Gastrocnemius medialis (tissue), 4 donors: ENCODE measurements at regions not wholly inside any gene's neighbourhood (a gene's known extent, or its start where the extent isn't known, plus 50 kb on each side); places are given as distances from the start of the nearest gene placed in this dataset.
A peak's percentile ranks its signal among the peaks of the same experiment; 100 is the strongest.

ENCODE experiments used
- ATAC-seq, 2 donors: fragments of 150-250 bp; one replicate each; pipeline ENCODE4 v1.9.1; 2016
- DNase-seq, 2 donors: peaks; one replicate each; pipeline ENCODE4 v3.0.0-alpha.2; 2019
- H3K27ac ChIP-seq, 4 donors: fragments of 200-600 bp; sonication (generic); 1 replicate in 1 of 4; 2 replicates in 3 of 4; pipeline ENCODE4 v1.5.1; 2016 to 2018; ENCODE audit warnings: mild to moderate bottlenecking in 2 of 4, moderate library complexity in 1 of 4
- H3K27me3 ChIP-seq, 3 donors: fragments of 200-600 bp; sonication (generic) in 2 of 3; 1 replicate in 1 of 3; 2 replicates in 2 of 3; pipeline versions ENCODE4 v1.5.1 to v1.6.0; 2016 to 2019; ENCODE audit warnings: mild to moderate bottlenecking in 1 of 3, moderate library complexity in 1 of 3
- H3K36me3 ChIP-seq, 2 donors: fragments of 200-600 bp; sonication (generic) in 1 of 2; one replicate each; pipeline ENCODE4 v1.5.1; 2017 to 2018
- H3K4me1 ChIP-seq, 2 donors: fragments of 200-600 bp; sonication (generic) in 1 of 2; one replicate each; pipeline ENCODE4 v1.5.1; 2016 to 2017; ENCODE audit warnings: mild to moderate bottlenecking in 2 of 2
- H3K4me3 ChIP-seq, 4 donors: fragments of 200-600 bp; sonication (generic) in 3 of 4; 1 replicate in 1 of 4; 2 replicates in 3 of 4; pipeline ENCODE4 v1.5.1; 2016 to 2019; ENCODE audit warnings: mild to moderate bottlenecking in 2 of 4
- H3K9me3 ChIP-seq, 3 donors: fragments of 200-600 bp; sonication (generic) in 2 of 3; 1 replicate in 1 of 3; 2 replicates in 2 of 3; pipeline ENCODE4 v1.5.1; 2016 to 2019
- POLR2A ChIP-seq, 2 donors: fragments of 450-650 bp; IDR thresholded peaks; one replicate each; pipeline ENCODE4 v1.6.1; 2017; ENCODE audit warnings: antibody characterized with exemption in 2 of 2, mild to moderate bottlenecking in 2 of 2, moderate library complexity in 2 of 2
- in situ Hi-C, 4 donors: fragments of 200-750 bp; cut with MboI; loops; one replicate each; pipeline versions ENCODE4 v1.15.0 to v1.8.0; 2017; ENCODE audit warnings: low sequenced_read_pairs in 4 of 4
- intact Hi-C: fragments of 100-400 bp; cut with DNase I; formaldehyde crosslinking; loops from one replicate; pipeline ENCODE4 v1.15.1; 2023; ENCODE audit warnings: low total_unique reads
- TF ChIP-seq, protein P1 (sequence below), 5 experiments: fragments of 450-650 bp in 3 of 5; fragments of 200-600 bp in 2 of 5; sonication (generic) in 2 of 5; IDR thresholded peaks in 4 of 5; conservative IDR thresholded peaks in 1 of 5; 1 replicate in 4 of 5; 2 replicates in 1 of 5; pipeline ENCODE4 v1.5.1; 2016 to 2019; ENCODE audit warnings: antibody characterized with exemption in 5 of 5, mild to moderate bottlenecking in 3 of 5, moderate library complexity in 3 of 5

- no peak for ATAC-seq
- in situ Hi-C loops: no loop called here
- Histone ChIP-seq H3K27ac (no peak overlapping the region), H3K4me3 (no peak overlapping the region), H3K36me3 (no peaks in the 10 kb centered on the region), H3K4me1 (no peaks in the 10 kb centered on the region), H3K27me3 (no peaks in the 10 kb centered on the region), H3K9me3 (no peaks in the 10 kb centered on the region)
- intact Hi-C loops: no loop called here
- TF ChIP-seq, protein P1, sequence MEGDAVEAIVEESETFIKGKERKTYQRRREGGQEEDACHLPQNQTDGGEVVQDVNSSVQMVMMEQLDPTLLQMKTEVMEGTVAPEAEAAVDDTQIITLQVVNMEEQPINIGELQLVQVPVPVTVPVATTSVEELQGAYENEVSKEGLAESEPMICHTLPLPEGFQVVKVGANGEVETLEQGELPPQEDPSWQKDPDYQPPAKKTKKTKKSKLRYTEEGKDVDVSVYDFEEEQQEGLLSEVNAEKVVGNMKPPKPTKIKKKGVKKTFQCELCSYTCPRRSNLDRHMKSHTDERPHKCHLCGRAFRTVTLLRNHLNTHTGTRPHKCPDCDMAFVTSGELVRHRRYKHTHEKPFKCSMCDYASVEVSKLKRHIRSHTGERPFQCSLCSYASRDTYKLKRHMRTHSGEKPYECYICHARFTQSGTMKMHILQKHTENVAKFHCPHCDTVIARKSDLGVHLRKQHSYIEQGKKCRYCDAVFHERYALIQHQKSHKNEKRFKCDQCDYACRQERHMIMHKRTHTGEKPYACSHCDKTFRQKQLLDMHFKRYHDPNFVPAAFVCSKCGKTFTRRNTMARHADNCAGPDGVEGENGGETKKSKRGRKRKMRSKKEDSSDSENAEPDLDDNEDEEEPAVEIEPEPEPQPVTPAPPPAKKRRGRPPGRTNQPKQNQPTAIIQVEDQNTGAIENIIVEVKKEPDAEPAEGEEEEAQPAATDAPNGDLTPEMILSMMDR (IDR thresholded peaks at IDR 0.05 in 4 of 5, conservative IDR thresholded peaks at IDR 0.05 in 1 of 5): no peak
- no peak for TF ChIP-seq POLR2A (IDR thresholded peaks at IDR 0.05)
- no peak for DNase-seq
Measured at GRCh38 chr13:47603365-47603764, 397.7 kb downstream of the SUCLA2 start.

DNA sequence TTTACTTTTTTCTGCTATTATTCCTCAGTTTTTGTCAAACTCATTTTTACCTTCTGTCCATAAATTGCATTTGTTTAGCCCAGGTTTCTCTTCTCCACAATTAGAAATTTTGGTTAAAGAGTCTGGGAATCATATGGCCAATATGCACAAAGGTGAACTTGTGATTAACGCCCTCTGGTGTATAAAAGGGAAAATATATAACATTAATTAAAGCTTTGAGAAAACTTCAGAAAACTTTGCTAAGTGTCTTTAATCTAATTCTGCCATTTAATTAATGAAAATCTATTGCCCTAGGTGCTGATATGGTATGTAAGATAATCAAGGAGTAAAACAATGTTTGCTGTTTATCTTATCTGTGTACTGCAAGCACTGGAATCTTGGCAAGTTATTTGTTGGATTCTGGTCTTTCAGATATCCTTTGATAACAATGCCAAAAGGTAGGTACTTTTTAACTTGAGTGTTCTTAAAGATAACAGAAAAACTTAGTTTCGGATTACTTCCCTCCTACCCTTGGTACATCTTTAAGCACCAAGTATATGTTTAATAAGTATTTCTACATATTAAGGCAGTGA lies 402.6 kb downstream of the SUCLA2 start:
- intact Hi-C loops: loop anchor here (5.0 to 10.0 kb wide), 2 partner anchors 176 kb away; no protein-coding TSS in a partner anchor
- DNase-seq (no peak), ATAC-seq (no peak)
- Histone ChIP-seq H3K27ac (no peak overlapping the region), H3K4me3 (no peak overlapping the region), H3K4me1 (no peaks in the 10 kb centered on the region), H3K9me3 (no peaks in the 10 kb centered on the region), H3K27me3 (no peaks in the 10 kb centered on the region), H3K36me3 (no peaks in the 10 kb centered on the region)
- in situ Hi-C loops: no loop called here
- TF ChIP-seq POLR2A (IDR thresholded peaks at IDR 0.05): no peak
- TF ChIP-seq, protein P1 (IDR thresholded peaks at IDR 0.05 in 4 of 5, conservative IDR thresholded peaks at IDR 0.05 in 1 of 5): no peak

DNA sequence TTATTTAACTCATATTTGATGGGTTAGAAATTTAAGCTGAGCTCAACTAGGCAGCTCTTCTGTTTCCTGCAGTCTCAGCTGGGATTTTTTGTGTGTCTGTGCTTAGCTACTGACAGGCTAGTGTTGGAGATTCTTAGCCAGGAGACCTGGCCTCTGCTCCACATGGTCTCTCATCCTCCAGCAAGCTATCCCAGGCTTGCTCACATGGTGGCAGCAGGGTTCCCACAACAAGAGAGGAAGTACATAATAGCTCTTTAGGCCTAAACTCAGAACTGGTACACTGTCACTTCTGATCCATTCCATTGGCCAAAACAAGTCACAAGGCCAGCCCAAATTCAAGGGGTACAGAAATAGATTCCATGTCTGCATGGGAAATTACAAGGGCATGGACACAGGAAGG lies 406.2 kb downstream of the SUCLA2 start:
- in situ Hi-C loops (no loop called here), intact Hi-C loops (loop anchor here (5.0 to 10.0 kb wide), 2 partner anchors 173 to 180 kb away; no protein-coding TSS in a partner anchor)
- Histone ChIP-seq H3K27ac (no peak overlapping the region), H3K9me3 (no peaks in the 10 kb centered on the region), H3K27me3 (no peaks in the 10 kb centered on the region), H3K36me3 (no peaks in the 10 kb centered on the region), H3K4me3 (no peak overlapping the region), H3K4me1 (no peaks in the 10 kb centered on the region)
- DNase-seq (no peak), ATAC-seq (no peak)
- TF ChIP-seq, protein P1 (IDR thresholded peaks at IDR 0.05 in 4 of 5, conservative IDR thresholded peaks at IDR 0.05 in 1 of 5): no peak
- no peak for TF ChIP-seq POLR2A (IDR thresholded peaks at IDR 0.05)

- H3K4me3 ChIP-seq: no peak overlapping the region
- in situ Hi-C loops (no loop called here), intact Hi-C loops (loop anchor here (10.0 kb wide), 1 partner anchor 183 kb away; no protein-coding TSS in a partner anchor)
- H3K27ac ChIP-seq: no peak overlapping the region
- H3K27me3 ChIP-seq: no peaks in the 10 kb centered on the region
- H3K9me3 ChIP-seq: no peaks in the 10 kb centered on the region
- DNase-seq (no peak), ATAC-seq (no peak)
- no peaks in the 10 kb centered on the region for H3K4me1 ChIP-seq
- H3K36me3 ChIP-seq: no peaks in the 10 kb centered on the region
- TF ChIP-seq, protein P1 (IDR thresholded peaks at IDR 0.05 in 4 of 5, conservative IDR thresholded peaks at IDR 0.05 in 1 of 5): no peak
- TF ChIP-seq POLR2A (IDR thresholded peaks at IDR 0.05): no peak
Measured at GRCh38 chr13:47592256-47592655, 408.8 kb downstream of the SUCLA2 start.

- Histone ChIP-seq H3K9me3 (no peaks in the 10 kb centered on the region), H3K27me3 (no peaks in the 10 kb centered on the region), H3K4me1 (no peaks in the 10 kb centered on the region), H3K4me3 (no peak overlapping the region), H3K27ac (no peak overlapping the region), H3K36me3 (no peaks in the 10 kb centered on the region)
- ATAC-seq (no peak), DNase-seq (no peak)
- TF ChIP-seq POLR2A (IDR thresholded peaks at IDR 0.05): no peak
- TF ChIP-seq, protein P1 (IDR thresholded peaks at IDR 0.05 in 4 of 5, conservative IDR thresholded peaks at IDR 0.05 in 1 of 5): peak in 1 of 5 experiments; percentile 26
- intact Hi-C loops: no loop called here
- in situ Hi-C loops: no loop called here
Measured at GRCh38 chr13:47588676-47589075, 412.4 kb downstream of the SUCLA2 start.
